Activated naive CD8-positive, alpha-beta T cell treated with anti-CD3 and anti-CD28 coated beads, Interleukin-2, amount 50 U/mL, for 24 hours (primary cell): ENCODE measurements at regions not wholly inside any gene's neighbourhood (a gene's known extent, or its start where the extent isn't known, plus 50 kb on each side); places are given as distances from the start of the nearest gene placed in this dataset.
"Not testable (repeated sequence)": the region's sequence is repeated elsewhere in the genome, so short reads cannot be mapped to it uniquely, and the experiment has no call there.

Experiments
- ATAC-seq: fragments of 150-1000 bp; cut with Tn5 transposase; one replicate; pipeline ENCODE4 v1.10.0; 2021
- DNase-seq: peaks from one replicate; pipeline ENCODE4 v3.0.0; 2021
- H3K27ac Mint-ChIP-seq: one replicate; pipeline ENCODE4 v1.8.0; 2021; ENCODE audit warnings: mild to moderate bottlenecking, mixed read lengths
- H3K27me3 Mint-ChIP-seq: one replicate; pipeline ENCODE4 v1.8.0; 2021; ENCODE audit warnings: mixed read lengths
- H3K36me3 Mint-ChIP-seq: one replicate; pipeline ENCODE4 v1.8.0; 2021; ENCODE audit warnings: low read depth, mixed read lengths
- H3K4me1 Mint-ChIP-seq: one replicate; pipeline ENCODE4 v1.8.0; 2021; ENCODE audit warnings: mixed read lengths
- H3K4me3 Mint-ChIP-seq: one replicate; pipeline ENCODE4 v1.8.0; 2021; ENCODE audit warnings: mild to moderate bottlenecking, moderate library complexity, mixed read lengths
- H3K9me3 Mint-ChIP-seq: one replicate; pipeline ENCODE4 v1.8.0; 2021; ENCODE audit warnings: mixed read lengths

DNA sequence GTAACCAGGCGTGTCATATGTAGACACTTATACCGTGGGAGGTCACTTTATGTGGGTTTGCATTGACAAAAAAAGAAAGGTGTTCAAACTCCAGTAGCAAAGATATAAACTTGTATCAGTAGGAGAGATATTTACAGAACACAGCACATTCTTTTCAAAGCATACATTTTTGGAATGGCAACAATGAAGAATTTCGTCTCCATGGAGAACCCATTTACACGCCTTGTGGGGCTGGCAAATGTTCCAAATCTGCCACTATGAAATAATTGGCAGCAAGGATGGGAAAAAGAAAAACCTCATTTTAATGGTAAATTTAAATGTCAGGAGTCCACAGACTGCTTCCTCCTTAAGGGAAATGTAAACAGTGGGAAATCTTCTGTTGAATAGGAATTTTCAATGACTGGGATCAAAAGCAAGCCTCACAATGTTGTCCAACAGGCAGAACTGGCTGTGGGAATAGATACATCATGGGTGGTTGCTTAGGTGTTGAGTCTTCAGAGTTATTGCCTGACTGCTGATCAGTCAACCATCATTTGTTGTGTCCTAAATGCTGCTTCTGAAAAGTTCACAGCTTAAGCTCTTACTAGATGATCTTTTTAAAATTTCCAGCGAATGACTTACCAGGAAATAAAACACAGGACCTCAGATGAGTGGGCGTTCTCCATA, 256.6 kb upstream of the SEMA3C start:
- DNase-seq (no peak), ATAC-seq (no peak)
- H3K27ac Mint-ChIP-seq = no peak overlapping the region
- H3K4me1 Mint-ChIP-seq = no peaks in the 10 kb centered on the region
- no peaks in the 10 kb centered on the region for H3K36me3 Mint-ChIP-seq
- peaks cover 11% of the 10 kb centered on the region for H3K9me3 Mint-ChIP-seq
- H3K27me3 Mint-ChIP-seq = no peaks in the 10 kb centered on the region
- no peak overlapping the region for H3K4me3 Mint-ChIP-seq

DNA sequence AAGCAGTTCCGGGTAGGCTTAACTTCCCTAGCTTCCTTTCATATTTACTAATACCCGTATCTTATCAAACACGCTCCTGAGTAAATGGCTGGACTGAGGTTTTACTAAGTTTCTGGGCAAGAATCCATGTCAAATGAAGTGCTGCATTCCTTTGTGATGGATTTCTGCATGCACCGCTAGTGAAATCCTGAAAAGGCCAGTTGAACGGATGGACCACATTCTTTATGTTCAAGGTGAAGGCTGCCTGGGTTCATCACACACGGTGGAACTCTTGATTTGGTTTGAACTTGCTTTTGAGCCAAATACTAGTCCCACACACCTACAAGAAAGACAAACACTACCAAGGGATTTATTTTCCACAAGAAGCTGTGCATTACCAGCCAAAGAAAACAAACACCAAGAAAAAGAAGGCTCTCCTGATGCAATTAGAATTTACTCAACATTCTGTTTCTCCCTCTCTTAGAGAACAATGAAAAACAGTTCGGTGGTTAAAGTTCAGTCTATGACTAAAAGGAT, 255.0 kb upstream of the SEMA3C start:
- H3K9me3 Mint-ChIP-seq = peaks cover 7% of the 10 kb centered on the region
- no peaks in the 10 kb centered on the region for H3K4me1 Mint-ChIP-seq
- ATAC-seq (no peak), DNase-seq (no peak)
- H3K4me3 Mint-ChIP-seq = no peak overlapping the region
- no peaks in the 10 kb centered on the region for H3K36me3 Mint-ChIP-seq
- no peaks in the 10 kb centered on the region for H3K27me3 Mint-ChIP-seq
- H3K27ac Mint-ChIP-seq = no peak overlapping the region

GRCh38 chr7:81170291-81170690, 251.4 kb upstream of the SEMA3C start:
- DNase-seq (no peak), ATAC-seq (no peak)
- no peaks in the 10 kb centered on the region for H3K36me3 Mint-ChIP-seq
- H3K27me3 Mint-ChIP-seq = no peaks in the 10 kb centered on the region
- no peaks in the 10 kb centered on the region for H3K9me3 Mint-ChIP-seq
- H3K4me1 Mint-ChIP-seq = no peaks in the 10 kb centered on the region
- H3K27ac Mint-ChIP-seq = no peak overlapping the region
- H3K4me3 Mint-ChIP-seq = no peak overlapping the region

GRCh38 chr7:81167934-81168333, 249.1 kb upstream of the SEMA3C start:
- Mint-ChIP-seq H3K36me3 (no peaks in the 10 kb centered on the region), H3K27ac (no peak overlapping the region), H3K4me3 (no peak overlapping the region), H3K27me3 (no peaks in the 10 kb centered on the region), H3K9me3 (no peaks in the 10 kb centered on the region), H3K4me1 (no peaks in the 10 kb centered on the region)
- DNase-seq (no peak), ATAC-seq (no peak)

DNA sequence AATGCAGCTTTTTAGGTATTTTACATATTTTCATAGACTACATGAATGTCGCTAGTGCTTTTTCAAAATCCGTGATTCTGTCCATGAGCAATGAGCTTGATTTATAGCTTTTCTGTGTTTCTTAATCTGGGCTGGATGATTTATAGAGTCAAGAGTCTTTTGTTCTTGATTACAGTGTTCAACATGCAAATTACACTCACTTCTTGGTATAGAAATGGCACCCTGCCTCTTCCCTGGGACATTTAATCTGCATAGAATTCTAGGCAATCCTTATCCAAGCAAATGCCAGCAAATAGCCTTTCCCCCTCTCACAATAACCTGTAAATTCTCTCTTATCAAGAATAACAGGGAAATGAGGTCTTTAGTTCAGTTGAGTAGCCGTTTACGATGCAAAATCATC, 246.2 kb upstream of the SEMA3C start:
- no peaks in the 10 kb centered on the region for H3K36me3 Mint-ChIP-seq
- no peaks in the 10 kb centered on the region for H3K27me3 Mint-ChIP-seq
- no peaks in the 10 kb centered on the region for H3K4me1 Mint-ChIP-seq
- H3K27ac Mint-ChIP-seq = no peak overlapping the region
- ATAC-seq (no peak), DNase-seq (no peak)
- peaks cover 4% of the 10 kb centered on the region for H3K9me3 Mint-ChIP-seq
- H3K4me3 Mint-ChIP-seq = no peak overlapping the region

DNA sequence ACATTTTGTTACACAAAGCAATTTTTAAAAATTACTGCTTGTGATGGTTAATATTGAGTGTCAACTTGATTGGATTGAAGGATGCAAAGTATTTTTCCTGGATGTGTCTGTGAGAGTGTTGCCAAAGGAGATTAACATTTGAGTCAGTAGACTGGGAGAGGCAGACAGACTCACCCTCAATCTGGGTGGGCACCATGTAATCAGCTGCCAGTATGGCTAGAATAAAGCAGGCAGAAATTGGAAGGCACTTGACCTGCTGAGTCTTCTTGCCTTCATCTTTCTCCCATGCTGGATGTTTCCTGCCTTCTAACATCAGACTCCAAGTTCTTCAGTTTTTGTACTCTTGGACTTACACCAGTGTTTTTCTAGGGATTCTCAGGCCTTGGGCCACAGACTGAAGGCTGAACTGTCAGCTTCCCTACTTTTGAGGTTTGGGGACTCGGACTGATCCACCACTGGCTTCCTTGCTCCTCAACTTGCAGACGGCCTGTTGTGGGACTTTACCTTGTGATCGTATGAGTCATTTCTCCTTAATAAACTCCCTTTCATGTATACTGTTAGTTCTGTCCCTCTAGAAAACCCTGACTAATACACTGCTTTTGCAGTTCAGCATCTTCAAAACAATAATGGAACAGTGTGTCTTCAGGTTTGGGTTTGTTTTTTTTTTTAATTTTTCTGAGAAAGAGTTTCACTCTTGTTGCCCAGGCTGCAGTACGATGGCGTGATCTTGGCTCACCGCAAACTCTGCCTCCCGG, 244.1 kb upstream of the SEMA3C start:
- H3K27me3 Mint-ChIP-seq = no peaks in the 10 kb centered on the region
- H3K4me3 Mint-ChIP-seq = no peak overlapping the region
- no peaks in the 10 kb centered on the region for H3K4me1 Mint-ChIP-seq
- DNase-seq (no peak), ATAC-seq (no peak)
- peaks cover 4% of the 10 kb centered on the region for H3K9me3 Mint-ChIP-seq
- no peak overlapping the region for H3K27ac Mint-ChIP-seq
- no peaks in the 10 kb centered on the region for H3K36me3 Mint-ChIP-seq

GRCh38 chr7:81162234-81162633, 243.4 kb upstream of the SEMA3C start:
- no peak overlapping the region for H3K4me3 Mint-ChIP-seq
- no peaks in the 10 kb centered on the region for H3K4me1 Mint-ChIP-seq
- DNase-seq (no peak), ATAC-seq (no peak)
- no peak overlapping the region for H3K27ac Mint-ChIP-seq
- peaks cover 4% of the 10 kb centered on the region for H3K9me3 Mint-ChIP-seq
- no peaks in the 10 kb centered on the region for H3K27me3 Mint-ChIP-seq
- H3K36me3 Mint-ChIP-seq = no peaks in the 10 kb centered on the region

- Mint-ChIP-seq H3K4me3 (no peak overlapping the region), H3K9me3 (peaks cover 4% of the 10 kb centered on the region), H3K4me1 (no peaks in the 10 kb centered on the region), H3K27me3 (no peaks in the 10 kb centered on the region), H3K36me3 (no peaks in the 10 kb centered on the region), H3K27ac (no peak overlapping the region)
- DNase-seq = no peak
- no peak for ATAC-seq
These were observed 242.7 kb upstream of the SEMA3C start for GRCh38 chr7:81161451-81162075.

DNA sequence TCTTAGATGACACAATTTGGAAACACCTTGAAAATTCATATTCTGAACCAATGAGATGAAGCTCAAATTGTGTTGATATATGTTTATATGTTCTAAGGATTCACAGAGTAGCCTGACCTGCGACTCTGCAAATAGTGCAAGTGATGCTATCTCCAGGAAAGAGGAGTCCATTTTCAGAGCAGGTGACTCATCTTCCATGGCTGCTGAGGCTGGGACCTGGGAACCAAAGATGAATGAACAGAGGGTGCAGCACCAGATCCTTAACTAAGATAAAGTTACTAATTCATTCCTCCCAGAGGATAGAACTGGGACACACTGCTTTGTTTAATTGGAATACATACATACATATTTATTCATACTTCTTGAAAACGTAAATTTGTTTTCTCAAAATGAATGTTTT, 240.6 kb upstream of the SEMA3C start:
- no peak for ATAC-seq
- no peaks in the 10 kb centered on the region for H3K4me1 Mint-ChIP-seq
- DNase-seq = no peak
- peaks cover 4% of the 10 kb centered on the region for H3K9me3 Mint-ChIP-seq
- no peaks in the 10 kb centered on the region for H3K36me3 Mint-ChIP-seq
- H3K27ac Mint-ChIP-seq = no peak overlapping the region
- H3K27me3 Mint-ChIP-seq = no peaks in the 10 kb centered on the region
- no peak overlapping the region for H3K4me3 Mint-ChIP-seq

GRCh38 chr7:81158189-81158588, 239.3 kb upstream of the SEMA3C start:
- no peaks in the 10 kb centered on the region for H3K36me3 Mint-ChIP-seq
- DNase-seq (no peak), ATAC-seq (no peak)
- H3K4me3 Mint-ChIP-seq = no peak overlapping the region
- H3K9me3 Mint-ChIP-seq = peaks cover 4% of the 10 kb centered on the region
- no peak overlapping the region for H3K27ac Mint-ChIP-seq
- no peaks in the 10 kb centered on the region for H3K27me3 Mint-ChIP-seq
- no peaks in the 10 kb centered on the region for H3K4me1 Mint-ChIP-seq

DNA sequence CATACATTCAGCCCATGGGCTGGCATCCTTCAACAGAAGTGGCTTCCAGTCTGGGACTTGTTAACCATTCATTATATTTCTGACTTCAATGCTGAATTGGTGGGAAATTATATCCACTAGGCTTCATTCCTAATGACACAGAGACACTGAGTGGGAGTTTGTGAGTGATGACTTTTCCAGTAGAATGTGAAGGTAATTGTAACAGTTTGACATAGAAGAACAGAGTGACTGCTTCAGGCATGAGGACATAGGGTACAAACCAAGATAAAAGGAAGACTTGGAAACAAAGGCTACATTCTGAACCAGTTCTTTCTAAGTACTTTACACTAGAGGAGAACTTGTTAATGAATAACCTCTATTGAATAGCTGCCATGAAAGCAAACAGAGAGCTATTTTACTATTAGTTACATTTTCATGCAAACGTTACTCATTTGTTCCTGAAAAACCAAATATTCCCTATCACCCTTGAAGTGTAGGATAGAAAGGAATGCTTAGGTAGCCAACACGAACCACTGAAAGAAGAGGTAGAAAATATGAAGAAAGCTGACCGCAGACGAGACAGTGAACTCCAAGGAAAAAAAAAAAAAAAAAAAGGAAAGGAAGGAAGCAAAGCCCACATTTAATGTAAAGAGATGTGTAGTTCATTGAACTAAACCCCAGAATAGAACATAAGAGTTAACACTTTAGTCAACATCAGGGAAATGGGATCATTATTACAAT, 237.0 kb upstream of the SEMA3C start:
- H3K9me3 Mint-ChIP-seq = no peaks in the 10 kb centered on the region
- no peaks in the 10 kb centered on the region for H3K27me3 Mint-ChIP-seq
- no peaks in the 10 kb centered on the region for H3K4me1 Mint-ChIP-seq
- H3K4me3 Mint-ChIP-seq = no peak overlapping the region
- no peak overlapping the region for H3K27ac Mint-ChIP-seq
- ATAC-seq (no peak), DNase-seq (no peak)
- H3K36me3 Mint-ChIP-seq = no peaks in the 10 kb centered on the region

DNA sequence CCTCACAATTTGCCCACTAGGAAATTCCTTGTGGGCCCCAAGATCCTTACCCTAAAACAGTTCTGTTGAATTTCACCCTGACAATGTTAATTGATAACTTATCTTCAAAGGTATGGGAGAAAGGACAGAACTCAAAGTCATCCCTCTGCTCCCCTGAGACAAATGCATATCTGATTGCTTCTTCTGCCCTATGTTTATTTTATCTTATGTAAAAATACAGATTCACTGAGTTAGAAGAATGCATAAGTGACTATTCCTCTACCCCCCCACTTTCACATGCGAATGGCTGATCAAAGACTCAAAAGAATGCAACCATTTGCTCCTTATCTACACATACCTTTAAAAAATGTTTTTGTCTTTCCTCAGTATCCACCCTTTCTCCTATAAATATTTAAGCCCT, 235.7 kb upstream of the SEMA3C start:
- no peak overlapping the region for H3K4me3 Mint-ChIP-seq
- H3K9me3 Mint-ChIP-seq = no peaks in the 10 kb centered on the region
- no peak overlapping the region for H3K27ac Mint-ChIP-seq
- H3K27me3 Mint-ChIP-seq = no peaks in the 10 kb centered on the region
- H3K4me1 Mint-ChIP-seq = no peaks in the 10 kb centered on the region
- DNase-seq = no peak
- no peak for ATAC-seq
- H3K36me3 Mint-ChIP-seq = no peaks in the 10 kb centered on the region

- H3K4me1 Mint-ChIP-seq, H3K36me3 Mint-ChIP-seq, H3K9me3 Mint-ChIP-seq, H3K27ac Mint-ChIP-seq, H3K4me3 Mint-ChIP-seq, ATAC-seq, DNase-seq, H3K27me3 Mint-ChIP-seq: not testable (repeated sequence)
These were observed 234.1 kb upstream of the SEMA3C start for GRCh38 chr7:81152925-81153324.

GRCh38 chr7:81150951-81151361, 232.1 kb upstream of the SEMA3C start:
- ATAC-seq = no peak
- no peak for DNase-seq
- Mint-ChIP-seq H3K4me1 (no peaks in the 10 kb centered on the region), H3K4me3 (no peak overlapping the region), H3K27me3 (no peaks in the 10 kb centered on the region), H3K27ac (no peak overlapping the region), H3K9me3 (peaks cover 4% of the 10 kb centered on the region), H3K36me3 (no peaks in the 10 kb centered on the region)
